ENCODE measurements at regions not wholly inside any gene's neighbourhood (a gene's known extent, or its start where the extent isn't known, plus 50 kb on each side); places are given as distances from the start of the nearest gene placed in this dataset.

DNA sequence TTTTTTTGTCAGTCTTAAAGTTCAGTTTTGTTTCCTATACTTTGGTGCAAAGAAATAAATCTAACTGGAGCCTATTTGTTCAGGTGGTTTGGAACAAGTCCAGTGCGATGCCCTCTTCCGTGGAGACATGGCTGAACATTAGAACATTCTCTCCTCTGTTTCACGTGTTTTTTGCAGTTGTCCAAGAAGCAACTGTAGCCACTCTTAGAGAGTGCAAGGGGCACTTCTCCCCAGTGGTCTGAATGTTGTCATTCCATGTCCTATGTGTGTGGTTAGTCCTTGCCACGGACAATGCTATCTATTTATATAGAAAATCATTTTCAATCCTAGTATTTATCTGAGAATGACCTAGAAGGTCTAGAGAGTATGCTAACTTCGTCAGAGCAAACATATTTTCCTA, 1232.5 kb upstream of the SEL1L start:
- H3K4me1 ChIP-seq (ENCODE audit: control insufficient read depth, insufficient read depth, low read length): no peaks in the 10 kb centered on the region
- no peaks in the 10 kb centered on the region for H3K27me3 ChIP-seq (ENCODE audit: control insufficient read depth, insufficient read depth, low read length)
- TF ChIP-seq POLR2AphosphoS5 (IDR thresholded peaks at IDR 0.05; ENCODE audit: low read depth, low read length): no peak
- TF ChIP-seq, protein P1, sequence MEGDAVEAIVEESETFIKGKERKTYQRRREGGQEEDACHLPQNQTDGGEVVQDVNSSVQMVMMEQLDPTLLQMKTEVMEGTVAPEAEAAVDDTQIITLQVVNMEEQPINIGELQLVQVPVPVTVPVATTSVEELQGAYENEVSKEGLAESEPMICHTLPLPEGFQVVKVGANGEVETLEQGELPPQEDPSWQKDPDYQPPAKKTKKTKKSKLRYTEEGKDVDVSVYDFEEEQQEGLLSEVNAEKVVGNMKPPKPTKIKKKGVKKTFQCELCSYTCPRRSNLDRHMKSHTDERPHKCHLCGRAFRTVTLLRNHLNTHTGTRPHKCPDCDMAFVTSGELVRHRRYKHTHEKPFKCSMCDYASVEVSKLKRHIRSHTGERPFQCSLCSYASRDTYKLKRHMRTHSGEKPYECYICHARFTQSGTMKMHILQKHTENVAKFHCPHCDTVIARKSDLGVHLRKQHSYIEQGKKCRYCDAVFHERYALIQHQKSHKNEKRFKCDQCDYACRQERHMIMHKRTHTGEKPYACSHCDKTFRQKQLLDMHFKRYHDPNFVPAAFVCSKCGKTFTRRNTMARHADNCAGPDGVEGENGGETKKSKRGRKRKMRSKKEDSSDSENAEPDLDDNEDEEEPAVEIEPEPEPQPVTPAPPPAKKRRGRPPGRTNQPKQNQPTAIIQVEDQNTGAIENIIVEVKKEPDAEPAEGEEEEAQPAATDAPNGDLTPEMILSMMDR (IDR thresholded peaks at IDR 0.05): no peak
- TF ChIP-seq TCF7L2 (IDR thresholded peaks at IDR 0.05; ENCODE audit: low read depth, low read length): no peak
- TF ChIP-seq, protein P2, sequence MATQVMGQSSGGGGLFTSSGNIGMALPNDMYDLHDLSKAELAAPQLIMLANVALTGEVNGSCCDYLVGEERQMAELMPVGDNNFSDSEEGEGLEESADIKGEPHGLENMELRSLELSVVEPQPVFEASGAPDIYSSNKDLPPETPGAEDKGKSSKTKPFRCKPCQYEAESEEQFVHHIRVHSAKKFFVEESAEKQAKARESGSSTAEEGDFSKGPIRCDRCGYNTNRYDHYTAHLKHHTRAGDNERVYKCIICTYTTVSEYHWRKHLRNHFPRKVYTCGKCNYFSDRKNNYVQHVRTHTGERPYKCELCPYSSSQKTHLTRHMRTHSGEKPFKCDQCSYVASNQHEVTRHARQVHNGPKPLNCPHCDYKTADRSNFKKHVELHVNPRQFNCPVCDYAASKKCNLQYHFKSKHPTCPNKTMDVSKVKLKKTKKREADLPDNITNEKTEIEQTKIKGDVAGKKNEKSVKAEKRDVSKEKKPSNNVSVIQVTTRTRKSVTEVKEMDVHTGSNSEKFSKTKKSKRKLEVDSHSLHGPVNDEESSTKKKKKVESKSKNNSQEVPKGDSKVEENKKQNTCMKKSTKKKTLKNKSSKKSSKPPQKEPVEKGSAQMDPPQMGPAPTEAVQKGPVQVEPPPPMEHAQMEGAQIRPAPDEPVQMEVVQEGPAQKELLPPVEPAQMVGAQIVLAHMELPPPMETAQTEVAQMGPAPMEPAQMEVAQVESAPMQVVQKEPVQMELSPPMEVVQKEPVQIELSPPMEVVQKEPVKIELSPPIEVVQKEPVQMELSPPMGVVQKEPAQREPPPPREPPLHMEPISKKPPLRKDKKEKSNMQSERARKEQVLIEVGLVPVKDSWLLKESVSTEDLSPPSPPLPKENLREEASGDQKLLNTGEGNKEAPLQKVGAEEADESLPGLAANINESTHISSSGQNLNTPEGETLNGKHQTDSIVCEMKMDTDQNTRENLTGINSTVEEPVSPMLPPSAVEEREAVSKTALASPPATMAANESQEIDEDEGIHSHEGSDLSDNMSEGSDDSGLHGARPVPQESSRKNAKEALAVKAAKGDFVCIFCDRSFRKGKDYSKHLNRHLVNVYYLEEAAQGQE (IDR thresholded peaks at IDR 0.05; ENCODE audit: insufficient read depth in 1 of 2, low read depth in 2 of 2, low read length in 1 of 2): no peak
- TF ChIP-seq SIN3A (IDR thresholded peaks at IDR 0.05; ENCODE audit: borderline replicate concordance, insufficient read depth, low read depth, low read length): no peak
- ATAC-seq (no peak), DNase-seq (ENCODE audit: low read depth, low spot score) (no peak)
- POLR2A ChIA-PET: no interaction called here
- no peak overlapping the region for H3K4me3 ChIP-seq (ENCODE audit: low read depth in 2 of 2, low read length in 2 of 2)
- no peak overlapping the region for H3K27ac ChIP-seq (ENCODE audit: low read length)
- CTCF ChIA-PET: no interaction called here
- no peaks in the 10 kb centered on the region for H3K9me3 ChIP-seq (ENCODE audit: control insufficient read depth, insufficient read depth, low read depth, low read length)
- no TSS peak for BruUV-seq (replicated peaks)
- intact Hi-C loops (cut with micrococcal nuclease; ENCODE audit: unreplicated experiment): no loop called here
- in situ Hi-C loops (cut with HindIII; ENCODE audit: low pct_unique_long_range_greater_than_20kb, low sequenced_read_pairs): no loop called here
- no peaks in the 10 kb centered on the region for H3K36me3 ChIP-seq (ENCODE audit: control insufficient read depth, insufficient read depth, low read length)

DNA sequence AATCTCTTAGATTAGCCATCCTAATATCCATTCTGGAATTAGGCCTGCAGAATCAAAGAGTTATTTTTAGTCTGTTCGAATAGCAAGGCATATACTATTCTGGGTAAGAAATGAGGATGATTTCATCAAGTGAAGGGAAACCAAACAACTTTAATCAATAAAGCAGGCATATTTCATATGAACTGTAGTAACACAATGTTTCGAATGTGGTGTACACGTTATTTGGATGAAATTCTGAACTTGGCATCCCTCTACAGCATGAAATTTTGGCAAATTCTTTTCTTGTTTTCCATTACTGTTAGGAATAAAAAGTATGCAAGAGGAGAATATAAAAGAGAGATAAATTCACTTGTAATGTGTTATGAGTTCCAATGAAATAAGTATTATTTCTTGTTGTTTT, 1233.3 kb upstream of the SEL1L start:
- ChIA-PET CTCF (no interaction called here), POLR2A (no interaction called here)
- intact Hi-C loops (cut with micrococcal nuclease; ENCODE audit: unreplicated experiment) (no loop called here), in situ Hi-C loops (cut with HindIII; ENCODE audit: low pct_unique_long_range_greater_than_20kb, low sequenced_read_pairs) (no loop called here)
- ATAC-seq: no peak
- no peaks in the 10 kb centered on the region for H3K9me3 ChIP-seq (ENCODE audit: control insufficient read depth, insufficient read depth, low read depth, low read length)
- H3K4me3 ChIP-seq (ENCODE audit: low read depth in 2 of 2, low read length in 2 of 2): no peak overlapping the region
- TF ChIP-seq POLR2AphosphoS5 (IDR thresholded peaks at IDR 0.05; ENCODE audit: low read depth, low read length) (no peak), SIN3A (IDR thresholded peaks at IDR 0.05; ENCODE audit: borderline replicate concordance, insufficient read depth, low read depth, low read length) (no peak), TCF7L2 (IDR thresholded peaks at IDR 0.05; ENCODE audit: low read depth, low read length) (no peak)
- TF ChIP-seq, protein P2 (IDR thresholded peaks at IDR 0.05; ENCODE audit: insufficient read depth in 1 of 2, low read depth in 2 of 2, low read length in 1 of 2): no peak
- TF ChIP-seq, protein P1 (IDR thresholded peaks at IDR 0.05): no peak
- BruUV-seq (replicated peaks): no TSS peak
- no peaks in the 10 kb centered on the region for H3K4me1 ChIP-seq (ENCODE audit: control insufficient read depth, insufficient read depth, low read length)
- H3K27ac ChIP-seq (ENCODE audit: low read length): no peak overlapping the region
- H3K36me3 ChIP-seq (ENCODE audit: control insufficient read depth, insufficient read depth, low read length): no peaks in the 10 kb centered on the region
- no peaks in the 10 kb centered on the region for H3K27me3 ChIP-seq (ENCODE audit: control insufficient read depth, insufficient read depth, low read length)
- DNase-seq (ENCODE audit: low read depth, low spot score): no peak
